Caco-2 (cell line): ENCODE measurements at regions not wholly inside any gene's neighbourhood (a gene's known extent, or its start where the extent isn't known, plus 50 kb on each side); places are given as distances from the start of the nearest gene placed in this dataset.

ENCODE experiments used
- BruUV-seq: library from RNA; stranded (reverse); fragments of 400-500 nt; replicated peaks from 2 replicates; lab custom pipeline; 2021; lab: Mats Ljungman, UMichigan
- CTCF ChIA-PET: fragments of 300-600 bp; sonication (Branson Sonifier 250); formaldehyde crosslinking; loops from one replicate; lab custom pipeline; 2022; ENCODE audit warnings: antibody characterized with exemption; lab: Charles Lee
- POLR2A ChIA-PET: fragments of 300-600 bp; sonication (Branson Sonifier 250); formaldehyde crosslinking; loops from one replicate; lab custom pipeline; 2022; ENCODE audit warnings: antibody characterized with exemption; lab: Charles Lee
- DNase-seq, 2 experiments: peaks; one replicate each; pipeline versions ENCODE4 v3.0.0 to v3.0.0-alpha.2; 2020 to 2022
- H3K27me3 ChIP-seq: replicated peaks from 2 replicates; pipeline ENCODE4 v1.6.0; 2011; ENCODE audit warnings: low read length; ENCODE audit not compliant: control insufficient read depth, insufficient read depth
- H3K36me3 ChIP-seq: 2 replicates; pipeline ENCODE4 v1.5.1; 2011; ENCODE audit warnings: low read length; ENCODE audit not compliant: control insufficient read depth, insufficient read depth
- H3K4me1 ChIP-seq: fragments of 250-450 bp; sonication (Bioruptor Pico); 2 replicates; pipeline ENCODE4 v1.5.1; 2020; ENCODE audit warnings: mild to moderate bottlenecking
- H3K4me3 ChIP-seq: 2 replicates; pipeline ENCODE4 v1.5.1; 2011; ENCODE audit warnings: low read depth, mild to moderate bottlenecking, control low read depth, low read length
- H3K9me3 ChIP-seq: fragments of 250-450 bp; sonication (Bioruptor Pico); 2 replicates; pipeline ENCODE4 v1.5.1; 2020; ENCODE audit warnings: mild to moderate bottlenecking, moderate library complexity
- H3K27ac Mint-ChIP-seq: one replicate; pipeline ENCODE4 v1.8.0; 2022; ENCODE audit warnings: mixed read lengths; ENCODE audit not compliant: unreplicated experiment
- H3K27me3 Mint-ChIP-seq: one replicate; pipeline ENCODE4 v1.8.0; 2022; ENCODE audit warnings: mixed read lengths; ENCODE audit not compliant: insufficient read depth, unreplicated experiment
- H3K36me3 Mint-ChIP-seq: one replicate; pipeline ENCODE4 v1.8.0; 2022; ENCODE audit warnings: mild to moderate bottlenecking, mixed read lengths; ENCODE audit not compliant: insufficient read depth, unreplicated experiment
- H3K4me1 Mint-ChIP-seq: one replicate; pipeline ENCODE4 v1.8.0; 2022; ENCODE audit warnings: low read depth, mixed read lengths; ENCODE audit not compliant: unreplicated experiment
- H3K4me3 Mint-ChIP-seq: one replicate; pipeline ENCODE4 v1.8.0; 2022; ENCODE audit warnings: mild to moderate bottlenecking, moderate library complexity, mixed read lengths; ENCODE audit not compliant: unreplicated experiment
- H3K9me3 Mint-ChIP-seq: one replicate; pipeline ENCODE4 v1.8.0; 2022; ENCODE audit warnings: mixed read lengths; ENCODE audit not compliant: unreplicated experiment
- intact Hi-C: fragments of 100-400 bp; cut with micrococcal nuclease; formaldehyde crosslinking; loops from one replicate; pipeline ENCODE4 v1.10.0; 2022; ENCODE audit not compliant: unreplicated experiment
- TF ChIP-seq, protein P1 (sequence below), 2 experiments: fragments of 200-600 bp in 1 of 2; IDR thresholded peaks; 1 replicate in 1 of 2; 2 replicates in 1 of 2; pipeline versions ENCODE4 v1.5.1 to v1.8.0; 2011 to 2022; ENCODE audit warnings: antibody characterized with exemption in 1 of 2, control low read depth in 1 of 2, inconsistent platforms in 1 of 2, low read depth in 1 of 2, low read length in 1 of 2, mild to moderate bottlenecking in 1 of 2, moderate library complexity in 1 of 2; ENCODE audit not compliant: insufficient read depth in 1 of 2, severe bottlenecking in 1 of 2, unreplicated experiment in 1 of 2

DNA sequence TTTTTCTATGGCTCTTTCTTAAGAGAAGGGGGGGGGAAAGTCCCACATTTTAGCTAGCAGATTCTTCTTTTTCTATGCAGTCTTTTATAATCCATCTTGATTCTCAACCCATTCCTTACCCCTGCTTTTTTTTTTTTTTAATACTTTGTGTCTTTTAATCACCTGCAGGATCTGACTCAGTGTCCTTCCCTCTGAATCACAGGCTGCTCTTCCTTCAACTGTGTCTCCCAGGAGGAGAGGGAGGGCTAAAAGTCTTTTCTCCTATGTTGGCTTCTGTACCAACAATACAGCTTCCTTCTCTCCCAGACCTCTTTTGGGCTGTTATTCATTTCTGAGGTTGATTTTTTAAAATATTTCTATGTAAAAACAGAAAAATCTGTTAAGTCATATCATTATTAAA is 686.2 kb downstream of the ADGRL2 start:
- TF ChIP-seq, protein P1, sequence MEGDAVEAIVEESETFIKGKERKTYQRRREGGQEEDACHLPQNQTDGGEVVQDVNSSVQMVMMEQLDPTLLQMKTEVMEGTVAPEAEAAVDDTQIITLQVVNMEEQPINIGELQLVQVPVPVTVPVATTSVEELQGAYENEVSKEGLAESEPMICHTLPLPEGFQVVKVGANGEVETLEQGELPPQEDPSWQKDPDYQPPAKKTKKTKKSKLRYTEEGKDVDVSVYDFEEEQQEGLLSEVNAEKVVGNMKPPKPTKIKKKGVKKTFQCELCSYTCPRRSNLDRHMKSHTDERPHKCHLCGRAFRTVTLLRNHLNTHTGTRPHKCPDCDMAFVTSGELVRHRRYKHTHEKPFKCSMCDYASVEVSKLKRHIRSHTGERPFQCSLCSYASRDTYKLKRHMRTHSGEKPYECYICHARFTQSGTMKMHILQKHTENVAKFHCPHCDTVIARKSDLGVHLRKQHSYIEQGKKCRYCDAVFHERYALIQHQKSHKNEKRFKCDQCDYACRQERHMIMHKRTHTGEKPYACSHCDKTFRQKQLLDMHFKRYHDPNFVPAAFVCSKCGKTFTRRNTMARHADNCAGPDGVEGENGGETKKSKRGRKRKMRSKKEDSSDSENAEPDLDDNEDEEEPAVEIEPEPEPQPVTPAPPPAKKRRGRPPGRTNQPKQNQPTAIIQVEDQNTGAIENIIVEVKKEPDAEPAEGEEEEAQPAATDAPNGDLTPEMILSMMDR (IDR thresholded peaks at IDR 0.05; ENCODE audit: insufficient read depth in 1 of 2, low read depth in 1 of 2, low read length in 1 of 2, severe bottlenecking in 1 of 2, unreplicated experiment in 1 of 2), result no peak
- ChIA-PET CTCF (no interaction called here), POLR2A (no interaction called here)
- BruUV-seq, result no TSS peak
- Mint-ChIP-seq H3K4me1 (no peaks in the 10 kb centered on the region), H3K4me3 (no peak overlapping the region), H3K36me3 (no peaks in the 10 kb centered on the region), H3K27me3 (no peaks in the 10 kb centered on the region), H3K9me3 (no peaks in the 10 kb centered on the region), H3K27ac (no peak overlapping the region)
- DNase-seq, result no peak
- H3K4me3 ChIP-seq, result no peak overlapping the region
- no peaks in the 10 kb centered on the region for H3K27me3 ChIP-seq
- H3K9me3 ChIP-seq, result no peaks in the 10 kb centered on the region
- no peaks in the 10 kb centered on the region for H3K4me1 ChIP-seq
- H3K36me3 ChIP-seq, result no peaks in the 10 kb centered on the region
- intact Hi-C loops, result no loop called here

DNA sequence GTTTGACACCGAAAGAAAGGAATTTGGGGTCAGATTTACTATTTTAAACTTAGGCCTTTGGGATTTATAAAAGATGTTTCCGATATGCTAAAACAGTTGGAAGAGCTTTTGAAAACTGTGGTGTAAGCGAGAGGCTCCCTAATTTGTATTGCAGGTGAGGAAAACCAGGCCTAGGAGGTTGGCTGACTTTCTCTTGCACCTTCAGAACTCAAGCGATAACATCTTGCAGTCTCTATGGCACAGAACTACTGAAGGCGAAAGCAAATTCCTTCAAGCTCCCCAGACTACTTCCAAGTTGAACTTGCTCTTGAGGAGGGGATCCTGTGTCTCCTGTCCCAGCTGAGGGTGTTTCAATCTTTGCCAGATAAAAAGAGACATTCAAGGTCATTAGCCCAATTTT is 685.7 kb downstream of the ADGRL2 start:
- Mint-ChIP-seq H3K9me3 (no peaks in the 10 kb centered on the region), H3K4me1 (no peaks in the 10 kb centered on the region), H3K4me3 (no peak overlapping the region), H3K27me3 (no peaks in the 10 kb centered on the region), H3K36me3 (no peaks in the 10 kb centered on the region), H3K27ac (no peak overlapping the region)
- no peak for DNase-seq
- intact Hi-C loops, result no loop called here
- no peaks in the 10 kb centered on the region for H3K27me3 ChIP-seq
- ChIA-PET POLR2A (no interaction called here), CTCF (no interaction called here)
- H3K36me3 ChIP-seq, result no peaks in the 10 kb centered on the region
- no peaks in the 10 kb centered on the region for H3K4me1 ChIP-seq
- H3K9me3 ChIP-seq, result no peaks in the 10 kb centered on the region
- no TSS peak for BruUV-seq
- TF ChIP-seq, protein P1 (IDR thresholded peaks at IDR 0.05; ENCODE audit: insufficient read depth in 1 of 2, low read depth in 1 of 2, low read length in 1 of 2, severe bottlenecking in 1 of 2, unreplicated experiment in 1 of 2), result no peak
- H3K4me3 ChIP-seq, result no peak overlapping the region

DNA sequence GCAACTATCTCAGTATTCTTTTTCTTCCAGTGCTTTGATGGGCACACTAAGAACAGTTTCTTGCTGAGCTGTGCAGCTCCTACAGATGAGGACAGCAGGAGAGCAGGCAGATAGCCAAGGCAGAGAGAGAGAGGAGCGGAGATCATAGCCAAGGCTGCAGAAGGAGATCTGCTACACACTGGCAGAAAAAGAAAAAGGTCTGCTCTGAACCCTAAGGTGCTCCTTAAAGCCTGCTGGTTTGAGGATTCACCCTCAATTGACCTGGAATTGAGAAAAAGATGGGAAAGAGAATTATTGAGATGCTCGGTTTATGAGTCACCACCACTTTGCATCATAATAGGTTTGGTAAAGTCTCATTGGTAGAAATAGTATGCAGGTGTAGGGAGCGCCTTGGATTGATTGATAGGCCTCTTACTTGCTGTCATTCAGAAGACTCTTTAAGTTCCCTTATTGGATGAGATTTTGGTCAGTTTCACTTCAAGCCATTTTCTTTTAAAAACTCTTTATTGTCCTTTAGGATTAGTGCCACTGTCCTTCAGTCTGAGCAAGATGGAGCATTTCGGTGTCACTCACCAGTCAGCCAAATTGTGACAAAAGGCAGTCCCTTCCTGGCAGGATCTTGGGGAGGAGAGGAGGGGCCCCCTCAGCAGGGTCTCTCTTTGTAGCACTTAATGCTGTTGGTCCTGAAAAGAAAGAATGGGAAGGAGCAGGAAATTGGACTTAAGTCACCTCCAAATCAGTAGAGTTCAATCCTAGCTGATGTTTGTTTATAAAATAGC is 685.0 kb downstream of the ADGRL2 start:
- Mint-ChIP-seq H3K27ac (no peak overlapping the region), H3K4me3 (no peak overlapping the region), H3K27me3 (no peaks in the 10 kb centered on the region), H3K9me3 (no peaks in the 10 kb centered on the region), H3K36me3 (no peaks in the 10 kb centered on the region), H3K4me1 (no peaks in the 10 kb centered on the region)
- no peaks in the 10 kb centered on the region for H3K36me3 ChIP-seq
- intact Hi-C loops, result no loop called here
- H3K4me3 ChIP-seq, result no peak overlapping the region
- no TSS peak for BruUV-seq
- ChIA-PET POLR2A (no interaction called here), CTCF (no interaction called here)
- DNase-seq, result no peak
- no peaks in the 10 kb centered on the region for H3K9me3 ChIP-seq
- TF ChIP-seq, protein P1 (IDR thresholded peaks at IDR 0.05; ENCODE audit: insufficient read depth in 1 of 2, low read depth in 1 of 2, low read length in 1 of 2, severe bottlenecking in 1 of 2, unreplicated experiment in 1 of 2), result no peak
- no peaks in the 10 kb centered on the region for H3K4me1 ChIP-seq
- H3K27me3 ChIP-seq, result no peaks in the 10 kb centered on the region
